ENCODE measurements at regions not wholly inside any gene's neighbourhood (a gene's known extent, or its start where the extent isn't known, plus 50 kb on each side); places are given as distances from the start of the nearest gene placed in this dataset.

DNA sequence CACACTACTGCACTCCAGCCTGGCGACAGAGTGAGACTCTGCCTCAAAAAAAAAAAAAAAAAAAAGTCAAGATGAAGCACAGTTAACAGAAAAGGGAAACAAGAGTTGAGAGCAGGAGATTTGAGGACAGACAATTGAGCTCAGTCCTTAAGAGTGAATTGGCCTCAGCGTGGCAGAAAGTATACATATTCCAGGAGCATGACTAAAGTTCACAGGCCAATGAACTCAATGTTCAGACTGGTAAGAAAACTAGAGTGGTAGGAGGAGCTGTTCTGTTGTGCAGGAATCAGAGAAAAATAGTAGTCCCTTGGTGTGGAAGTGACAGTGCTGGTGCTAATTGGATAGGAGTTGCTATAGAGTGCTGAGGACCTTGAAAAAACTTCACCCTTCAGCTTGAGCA is 60.0 kb downstream of the NRN1 start:
- no peak for DNase-seq

DNA sequence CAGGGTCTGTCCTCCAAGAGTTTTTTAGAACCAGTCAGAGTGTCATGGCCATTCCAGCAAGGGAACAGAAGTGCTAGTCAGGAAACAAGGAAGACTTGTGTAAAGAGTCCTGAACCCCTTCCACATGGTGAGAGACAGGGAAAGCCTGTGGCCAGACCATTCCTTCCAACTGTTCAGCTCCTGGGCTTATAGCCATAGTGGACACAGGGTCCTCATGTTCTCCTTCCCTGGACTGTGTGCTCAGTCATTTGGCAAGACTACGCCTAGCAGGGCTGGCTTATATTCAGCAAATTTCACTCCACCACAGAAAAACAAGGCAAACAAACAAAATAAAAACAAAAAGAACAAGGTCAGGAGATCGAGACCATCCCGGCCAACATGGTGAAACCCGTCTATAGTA is 60.5 kb downstream of the NRN1 start:
- no peak for DNase-seq

DNA sequence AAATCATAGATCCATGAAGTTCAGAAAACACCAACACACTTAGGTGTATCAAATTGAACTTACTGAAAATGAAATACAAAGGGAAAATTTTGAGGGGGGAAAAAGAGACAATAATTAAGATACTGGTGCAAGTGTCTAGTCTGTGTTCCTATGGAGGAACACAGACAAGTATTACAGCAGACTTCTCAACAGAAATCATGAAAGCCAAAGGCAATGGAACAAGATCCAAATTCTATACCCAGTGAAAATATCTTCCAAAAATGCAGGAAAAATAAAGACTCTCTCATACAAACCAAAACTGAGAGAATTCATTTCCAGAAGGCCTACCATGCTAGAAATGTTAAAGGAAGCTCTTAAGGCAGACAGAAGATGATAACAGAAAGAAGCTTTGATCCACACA is 63.1 kb downstream of the NRN1 start:
- DNase-seq = no peak

DNA sequence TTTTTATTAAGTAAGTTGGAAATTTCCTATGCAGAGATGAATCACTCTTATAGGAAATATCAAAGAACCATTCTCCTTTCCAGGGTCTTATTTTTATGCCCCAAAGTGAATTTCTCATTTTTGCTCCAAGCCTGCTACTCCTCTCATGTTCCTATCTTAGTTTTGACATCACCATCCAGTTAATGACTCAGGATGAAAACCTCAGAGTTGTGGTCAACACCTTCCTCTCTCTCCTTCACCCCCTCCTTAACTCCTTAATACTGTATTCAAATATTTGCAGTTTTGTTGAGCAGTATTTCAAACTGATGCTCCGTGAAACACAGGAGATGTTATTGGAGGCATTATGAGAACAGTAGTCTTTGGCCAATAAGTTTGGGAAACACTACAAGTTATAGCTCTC is 64.1 kb downstream of the NRN1 start:
- no peak for DNase-seq

DNA sequence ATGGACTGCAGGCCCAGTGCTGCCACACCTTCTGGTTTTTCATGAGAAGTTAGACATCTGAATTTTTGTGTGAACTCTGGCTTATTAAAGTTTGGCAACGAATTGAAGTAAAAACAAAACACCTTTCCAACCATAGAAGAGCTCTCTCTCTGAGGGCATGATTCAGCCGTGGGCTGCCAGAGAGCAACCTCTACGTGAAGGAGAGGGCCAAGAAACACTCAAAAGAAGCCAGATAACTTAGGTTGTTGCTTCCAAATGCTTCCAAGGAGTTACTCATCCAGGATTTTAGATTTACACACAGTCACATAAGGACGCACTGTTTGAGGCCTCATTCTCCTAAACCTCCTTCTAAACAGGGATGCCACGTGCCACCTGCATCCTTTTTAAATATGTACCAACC is 65.5 kb downstream of the NRN1 start:
- no peak for DNase-seq

DNA sequence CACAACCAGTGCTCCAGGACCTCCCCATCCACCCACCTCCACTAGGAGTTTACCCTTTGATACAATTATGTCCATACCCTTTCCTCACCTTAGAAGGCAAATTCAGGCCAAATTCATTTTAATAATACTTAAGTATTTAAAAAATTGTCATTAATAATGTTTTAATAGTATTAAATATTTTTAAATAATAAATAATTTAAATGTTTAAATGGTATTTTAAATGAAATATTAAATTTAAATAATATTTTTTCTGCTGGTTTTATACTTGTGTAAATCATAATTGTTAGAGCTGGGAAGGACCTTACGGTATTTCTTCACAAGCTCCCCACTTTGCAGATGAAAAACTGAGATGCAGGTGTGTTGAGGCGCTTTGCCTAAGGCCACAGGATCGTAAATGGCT is 67.8 kb downstream of the NRN1 start:
- DNase-seq = no peak

DNA sequence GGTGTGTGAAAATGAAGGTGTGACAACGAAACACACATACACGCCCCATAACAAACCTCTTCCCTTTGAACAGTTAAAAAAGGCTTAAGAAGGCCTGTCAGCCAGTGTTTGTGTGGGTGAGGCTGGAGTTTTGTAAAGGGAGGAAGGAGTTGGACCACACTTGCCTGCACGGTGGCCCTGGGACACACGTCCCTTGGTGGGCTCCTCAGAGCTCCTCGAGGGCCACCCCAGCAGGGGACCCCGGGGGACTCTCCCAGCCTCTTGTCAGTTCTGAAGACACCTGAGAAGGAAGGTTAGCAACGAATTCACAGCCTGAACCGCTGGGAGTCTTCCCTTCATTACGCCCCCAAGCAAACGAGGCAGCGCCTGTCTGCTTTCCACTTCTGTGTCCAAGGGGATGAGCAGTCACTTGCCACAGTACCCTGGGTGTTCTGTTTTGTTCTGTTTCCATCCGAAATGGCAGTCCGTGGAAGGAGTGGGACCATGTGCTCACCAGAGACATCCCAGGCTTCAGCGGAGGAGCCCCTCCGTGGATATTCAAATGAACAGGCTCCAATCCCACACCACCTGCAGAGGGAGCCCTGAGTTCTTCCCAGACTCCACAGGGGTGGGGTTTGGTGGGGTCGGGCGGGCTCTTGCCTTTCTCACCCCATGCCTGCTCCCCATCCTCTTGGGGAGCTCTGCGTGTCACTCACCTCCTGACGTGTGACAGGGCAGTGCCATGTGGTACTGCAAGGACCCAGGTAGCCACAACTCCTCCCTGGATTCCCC is 68.6 kb downstream of the NRN1 start:
- DNase-seq = no peak

DNA sequence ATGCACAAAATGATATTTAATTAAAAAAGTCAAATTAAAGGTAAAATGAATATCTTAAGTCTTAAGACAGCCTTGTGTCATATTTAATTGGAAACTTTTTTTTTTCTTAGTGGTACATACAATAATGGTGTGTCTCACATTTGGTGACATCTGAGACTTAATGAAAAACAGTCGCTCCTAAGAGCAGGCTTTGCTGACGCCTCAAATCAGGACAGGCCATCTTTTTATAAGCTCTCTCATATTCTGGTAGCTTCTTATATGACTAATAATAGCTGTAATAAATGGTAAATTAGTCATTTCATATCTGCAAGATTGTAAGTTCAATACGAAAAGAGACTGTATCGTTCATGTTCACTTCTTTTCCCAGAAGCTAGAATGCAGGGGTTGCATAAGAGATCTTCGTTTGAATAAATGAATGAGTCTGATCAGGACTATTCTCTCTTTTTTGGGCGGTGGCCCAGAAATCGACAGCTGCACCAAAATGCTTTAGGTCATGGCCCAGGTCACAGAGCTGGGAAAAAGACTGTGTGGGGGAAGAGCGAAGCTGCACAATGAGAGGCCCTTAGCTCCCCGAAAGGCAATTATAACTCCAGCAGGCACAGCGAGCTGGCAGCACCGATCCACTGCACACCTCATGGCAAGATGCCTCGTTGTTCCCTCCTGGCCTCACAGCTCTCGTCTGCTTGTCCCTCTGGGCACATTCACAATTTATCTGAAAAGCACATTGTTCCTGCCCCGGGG is 69.4 kb downstream of the NRN1 start:
- no peak for DNase-seq

DNA sequence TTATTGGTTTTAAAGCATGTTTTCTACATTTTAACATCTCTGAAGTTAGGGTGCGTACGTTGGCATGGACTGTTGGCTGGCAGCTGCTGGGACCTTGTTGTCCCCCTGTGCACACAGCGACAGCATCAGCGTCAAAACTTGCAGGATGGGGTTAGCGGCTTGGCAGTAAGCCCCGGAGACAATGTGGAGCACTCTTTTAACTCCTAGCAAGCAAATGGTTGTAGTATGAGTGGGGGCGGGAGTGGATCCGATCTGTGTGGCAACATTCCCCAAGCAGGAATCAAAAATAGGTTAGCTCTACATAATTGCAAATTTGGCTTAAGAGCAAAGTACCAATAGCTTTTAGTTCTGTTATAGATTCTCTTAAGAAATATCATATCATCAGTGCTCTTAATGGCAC is 70.1 kb downstream of the NRN1 start:
- no peak for DNase-seq

DNA sequence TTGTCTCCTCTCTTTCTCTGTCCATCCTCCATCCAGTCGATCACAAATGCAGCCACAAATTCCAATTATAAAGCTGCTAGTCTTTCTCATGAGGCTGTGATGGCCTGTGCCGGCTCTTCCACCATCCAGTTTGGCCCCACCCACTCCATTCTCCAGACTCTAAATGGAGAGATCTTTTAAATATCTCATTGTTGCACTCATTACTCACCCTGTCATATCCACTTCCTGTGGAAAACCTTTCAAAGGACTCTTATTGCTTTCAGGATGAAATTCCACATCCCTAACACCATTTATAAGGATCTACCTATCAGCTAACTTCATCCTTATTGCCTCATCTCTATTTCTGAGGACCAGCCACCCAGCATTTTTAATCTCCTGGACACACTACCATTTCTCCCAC is 70.6 kb downstream of the NRN1 start:
- no peak for DNase-seq

DNA sequence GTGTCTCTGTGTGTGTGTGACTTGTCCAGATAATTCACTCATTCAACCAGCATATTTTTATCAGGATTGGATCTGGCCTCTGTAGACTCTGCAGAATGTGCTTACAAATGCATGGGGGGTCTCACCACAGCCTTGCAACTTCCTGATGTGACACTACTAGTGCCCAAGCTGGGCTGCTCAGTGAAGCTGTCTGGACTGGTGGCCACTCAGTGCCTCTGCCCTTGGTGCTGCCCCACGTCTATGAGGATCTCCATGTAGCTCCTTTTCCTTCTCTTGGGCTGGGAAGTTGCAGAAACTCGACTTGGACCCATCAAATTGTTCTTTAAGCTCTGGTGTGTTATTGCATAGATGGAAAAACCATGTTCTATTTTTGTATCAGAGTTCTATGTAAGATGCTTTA is 75.8 kb downstream of the NRN1 start:
- no peak for DNase-seq

DNA sequence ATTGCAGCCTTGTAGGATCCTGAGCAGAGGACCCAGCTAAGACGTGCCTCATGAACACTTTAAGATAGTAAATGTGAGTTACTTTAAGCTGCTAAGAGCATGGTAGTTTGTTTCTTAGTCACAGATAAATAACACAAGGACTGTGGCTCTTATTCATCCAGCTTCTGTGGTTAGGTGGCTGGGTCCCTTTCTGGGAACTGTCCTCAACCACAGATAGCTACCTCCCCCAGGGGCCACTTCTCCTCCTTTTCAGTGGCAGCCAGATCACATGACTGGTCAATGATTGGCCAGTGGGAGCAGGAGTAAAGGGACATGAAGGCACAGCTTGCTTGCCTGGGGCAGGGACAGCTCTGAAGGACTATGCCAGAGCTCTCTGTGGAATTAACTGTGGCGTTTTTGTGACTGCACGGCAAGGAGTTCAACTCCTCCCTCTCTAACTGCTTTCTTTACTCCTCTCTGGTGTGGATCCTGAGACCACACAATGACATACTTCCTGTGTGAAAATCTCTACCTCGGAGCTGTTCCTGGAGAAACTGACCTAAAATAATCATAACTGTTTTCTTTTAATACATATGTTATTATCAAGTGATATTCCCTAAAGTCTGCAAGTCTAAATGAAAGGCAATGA is 76.5 kb downstream of the NRN1 start:
- no peak for DNase-seq

DNA sequence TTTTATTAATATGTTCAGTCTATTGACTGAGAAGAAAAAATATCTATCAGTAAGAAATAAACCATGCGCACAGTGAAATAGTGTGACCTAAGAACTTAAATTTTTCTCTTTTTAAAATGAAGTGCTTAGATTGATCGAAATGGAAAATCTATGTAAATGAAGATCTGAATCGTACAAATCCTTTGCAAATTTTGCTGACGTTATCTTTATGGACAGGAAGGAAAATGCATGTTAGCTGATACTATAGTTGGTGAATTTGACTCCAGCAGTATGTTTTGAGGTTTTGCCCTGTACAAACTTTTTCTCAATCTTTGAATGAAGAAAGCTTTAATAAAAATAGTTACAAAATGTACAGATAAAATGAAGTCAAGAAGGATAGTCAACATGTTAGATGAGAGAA is 82.9 kb downstream of the NRN1 start:
- DNase-seq = no peak

DNA sequence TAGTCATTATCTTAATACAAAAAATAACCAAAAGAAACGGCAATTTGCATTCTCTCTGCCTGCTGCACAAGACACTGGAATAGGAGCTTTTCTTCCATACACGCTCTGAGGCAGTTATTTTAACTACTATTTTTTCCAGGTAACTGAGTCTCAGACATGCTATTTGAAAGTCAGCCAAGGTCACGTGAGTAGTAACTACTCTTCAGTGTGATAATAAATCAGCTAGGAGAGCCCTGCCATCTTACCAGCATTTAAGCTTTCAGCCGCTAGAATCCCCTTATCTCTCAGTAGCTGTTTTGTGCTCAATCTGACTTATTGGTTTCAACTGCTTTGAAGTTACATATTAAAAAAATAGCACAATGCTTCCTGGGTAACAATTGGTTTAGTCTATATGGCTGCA is 84.5 kb downstream of the NRN1 start:
- no peak for DNase-seq

DNA sequence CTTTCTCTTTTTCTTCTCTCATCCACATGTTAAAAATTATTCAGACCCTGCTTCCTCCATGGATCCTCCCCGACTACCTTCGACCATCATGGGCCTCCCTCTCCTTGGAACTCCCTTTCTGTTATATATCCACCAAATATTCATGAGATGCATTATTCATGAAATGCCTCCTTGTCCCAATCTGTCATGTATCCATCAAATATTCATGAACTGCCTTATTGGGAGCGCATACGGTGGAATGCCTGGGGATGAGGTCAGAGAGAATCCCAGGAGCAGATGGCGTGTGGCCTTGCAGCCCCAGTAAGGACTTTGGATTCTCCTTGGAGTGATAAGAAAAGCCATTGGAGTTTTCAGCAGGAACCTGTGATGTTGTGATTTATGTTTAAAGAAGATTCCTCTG is 97.0 kb downstream of the NRN1 start:
- no peak for DNase-seq

DNA sequence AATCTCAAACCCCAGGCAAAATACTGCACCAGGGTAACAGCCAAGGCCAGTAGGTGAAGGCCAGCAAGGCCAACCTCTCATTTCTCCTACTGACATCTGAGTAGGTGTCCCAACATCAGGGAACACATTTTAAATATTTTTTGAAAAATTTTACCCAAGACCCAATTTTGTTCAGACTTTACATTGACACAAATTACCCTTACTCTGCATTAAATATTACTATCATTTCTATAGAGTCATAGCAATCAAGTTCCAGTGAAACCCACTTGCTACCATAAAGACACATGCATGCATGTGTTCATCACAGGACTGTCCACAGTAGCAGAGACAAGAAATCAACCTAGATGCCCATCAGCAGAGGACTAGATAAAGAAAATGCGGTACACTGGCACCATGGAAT is 99.9 kb downstream of the NRN1 start:
- no peak for DNase-seq

DNA sequence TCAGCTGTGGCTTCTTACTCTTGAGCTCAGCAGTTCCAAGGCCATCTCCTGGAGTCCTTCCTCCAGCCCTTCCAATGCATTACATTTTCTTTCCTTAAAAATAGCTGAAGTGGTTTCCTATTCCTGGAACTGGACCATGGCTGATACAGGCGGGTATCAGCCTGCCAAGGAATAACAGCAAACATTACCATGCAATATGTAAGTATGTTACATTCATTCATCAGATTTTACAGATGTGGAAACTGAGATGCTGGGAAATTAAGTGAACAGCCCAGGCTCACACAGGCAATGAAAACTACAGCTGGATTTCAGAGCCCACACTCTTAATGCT is 100.4 kb downstream of the NRN1 start:
- no peak for DNase-seq

DNA sequence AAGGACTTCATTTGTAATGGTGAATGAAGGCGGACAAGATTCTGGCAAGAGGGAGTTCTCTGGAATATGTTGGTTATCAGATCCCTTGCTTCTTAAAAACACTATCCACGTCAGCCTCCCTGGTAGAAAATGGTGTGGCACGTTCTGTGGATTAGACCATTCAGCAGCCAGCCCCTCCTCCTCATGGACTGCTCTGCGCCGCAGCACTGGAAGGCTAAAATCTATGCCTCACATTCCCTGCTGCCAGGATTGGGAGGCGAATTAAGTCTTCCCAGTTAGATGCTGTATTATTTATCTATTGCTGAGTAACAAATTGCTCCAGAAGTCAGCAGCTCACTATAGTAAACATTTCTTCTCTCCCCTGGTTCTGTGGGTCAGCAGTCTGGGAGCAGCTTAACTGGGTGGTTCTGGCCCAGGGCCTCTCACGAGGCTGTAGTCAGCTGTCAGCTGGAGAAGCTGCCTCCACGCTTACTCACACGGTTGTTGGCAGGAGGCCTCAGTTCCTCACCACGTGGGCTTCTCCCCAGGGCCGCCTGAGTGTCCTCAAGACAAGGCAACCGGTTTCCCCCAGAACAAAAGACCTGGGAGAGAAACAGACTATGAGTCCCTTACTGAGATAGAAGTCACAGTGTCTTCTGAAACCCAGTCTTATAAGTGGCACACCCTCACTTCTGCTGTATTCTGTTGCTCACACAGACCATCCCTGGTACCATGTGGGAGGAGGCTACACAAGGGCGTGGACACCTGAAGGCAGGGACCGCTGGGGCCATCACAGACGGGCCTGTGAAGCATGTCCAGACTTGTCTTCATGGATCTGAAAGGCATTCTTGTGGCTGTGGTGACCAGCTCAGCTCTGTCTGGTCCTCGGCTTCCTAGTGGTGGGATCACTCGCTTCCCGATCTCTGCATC is 101.0 kb downstream of the NRN1 start:
- DNase-seq = no peak

DNA sequence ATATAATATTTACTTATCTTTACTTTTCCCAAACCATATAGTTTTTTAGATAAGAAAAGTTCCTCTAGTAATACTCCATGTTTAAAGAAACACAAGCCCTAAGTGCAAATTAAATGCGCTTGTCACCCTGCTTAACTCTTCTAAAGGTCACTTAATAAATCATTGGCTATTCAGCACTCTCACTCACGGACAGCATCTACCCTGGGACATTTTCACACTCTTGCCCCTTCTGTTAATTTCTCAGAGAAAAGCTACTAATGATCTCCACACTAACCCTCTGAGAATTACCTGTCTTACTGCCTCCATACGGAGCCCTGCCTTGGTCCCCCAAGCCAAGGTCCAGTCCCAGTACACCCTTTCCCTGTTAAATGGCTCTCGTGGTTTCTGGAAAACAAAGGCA is 102.2 kb downstream of the NRN1 start:
- no peak for DNase-seq

DNA sequence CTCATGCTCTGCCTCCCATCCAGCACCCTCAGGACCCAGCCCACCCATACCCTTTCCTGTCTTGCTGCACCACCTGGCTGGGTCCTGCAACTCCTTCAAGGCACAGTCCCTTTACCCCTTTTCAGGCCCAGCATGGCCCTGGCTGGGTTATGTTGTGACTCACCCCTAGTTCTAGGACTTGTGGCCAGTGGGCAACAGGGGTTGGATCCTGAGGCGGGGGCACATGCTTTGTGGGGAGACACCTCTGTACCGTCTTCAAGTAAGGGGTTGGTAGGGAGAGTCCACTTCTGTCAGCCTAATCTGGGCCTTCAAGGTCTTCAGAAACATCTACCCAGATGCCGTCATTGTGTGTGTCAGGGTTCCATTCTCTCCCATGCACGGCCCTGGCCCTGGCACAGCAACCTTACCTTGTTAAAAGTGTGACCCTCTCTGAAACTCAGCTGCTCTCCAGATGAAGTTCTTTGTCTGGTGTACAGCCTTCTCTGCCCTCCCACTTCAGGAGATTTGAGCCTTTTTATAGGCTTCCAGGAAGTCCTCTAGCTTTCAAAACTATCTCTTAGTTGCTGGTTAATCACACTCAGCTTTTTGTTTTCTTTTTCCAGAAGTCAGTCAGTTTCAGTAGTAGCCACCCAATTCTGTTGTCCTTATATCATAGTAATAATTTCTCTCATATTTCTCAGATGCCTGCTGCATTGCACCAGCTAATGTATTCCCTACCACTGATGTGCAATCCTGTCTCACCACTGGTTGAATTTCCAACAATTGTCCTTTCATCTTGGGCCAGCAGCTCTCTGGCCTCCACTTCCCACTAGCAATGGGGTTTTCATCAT is 107.3 kb downstream of the NRN1 start:
- DNase-seq = no peak

DNA sequence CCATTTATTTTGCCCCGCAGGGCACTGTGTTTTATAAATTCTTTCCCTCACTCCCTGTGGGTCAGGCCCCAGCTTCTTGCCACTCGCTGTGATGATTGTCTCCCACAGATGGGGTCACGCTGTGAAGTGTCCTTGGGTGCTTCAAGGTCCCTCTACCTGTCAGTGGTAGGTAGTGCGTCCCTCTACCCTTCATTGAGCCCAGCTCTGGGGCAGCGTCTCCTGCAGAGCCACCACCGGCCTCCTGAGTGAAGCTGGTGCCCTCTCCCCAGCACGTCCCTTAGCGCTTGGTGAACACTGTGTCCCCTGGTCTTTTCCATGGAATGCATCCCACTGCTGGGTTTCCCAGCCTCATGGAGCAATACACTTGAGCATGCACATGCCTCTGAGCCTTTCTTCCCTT is 108.2 kb downstream of the NRN1 start:
- no peak for DNase-seq

DNA sequence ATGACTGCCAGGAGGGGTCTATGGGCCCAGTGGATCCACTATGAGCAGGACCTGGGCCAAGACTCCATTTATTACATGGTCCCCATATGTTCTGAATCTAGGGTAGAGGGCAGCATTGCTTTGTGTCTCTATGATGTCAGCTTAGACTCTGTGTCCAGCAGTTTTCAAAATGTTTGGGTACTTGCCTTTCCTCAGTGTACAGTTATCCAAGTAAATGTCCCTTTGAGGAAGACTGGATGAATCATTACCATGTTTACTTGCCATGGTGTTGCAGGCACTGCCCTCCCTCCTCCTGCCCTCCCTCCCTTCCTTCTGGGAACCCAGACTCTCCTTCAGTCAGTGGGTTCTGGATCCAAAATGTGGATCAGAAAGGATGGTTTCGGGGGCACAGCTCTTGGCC is 108.6 kb downstream of the NRN1 start:
- no peak for DNase-seq

All from effector CD4-positive, alpha-beta T cell (primary cell).